ENCODE measurements at regions not wholly inside any gene's neighbourhood (a gene's known extent, or its start where the extent isn't known, plus 50 kb on each side); places are given as distances from the start of the nearest gene placed in this dataset.

GRCh38 chrX:91079342-91080114 lies 355.1 kb upstream of the PABPC5 start:
- TF ChIP-seq USF2 (IDR thresholded peaks at IDR 0.05; ENCODE audit: low read length) (no peak), TCF12 (IDR thresholded peaks at IDR 0.05; ENCODE audit: low read depth, low read length) (no peak), EZH2 (IDR thresholded peaks at IDR 0.05; ENCODE audit: low read depth, low read length, severe bottlenecking) (no peak)
- Histone ChIP-seq H2BK15ac (ENCODE audit: low read length) (no peak overlapping the region), H2BK20ac (ENCODE audit: low read length) (no peak overlapping the region), H3K4me3 (ENCODE audit: extremely low read depth in 1 of 4, insufficient read depth in 2 of 4, low read depth in 3 of 4, low read length in 4 of 4) (no peak overlapping the region), H3K23ac (ENCODE audit: insufficient read length) (no peak overlapping the region), H2BK120ac (replicated peaks; ENCODE audit: low read depth, low read length) (no peak overlapping the region), H2AFZ (ENCODE audit: low read length) (no peak overlapping the region), H3K4me2 (ENCODE audit: insufficient read depth in 1 of 2, low read depth in 2 of 2, low read length in 2 of 2) (no peak overlapping the region), H3K18ac (ENCODE audit: extremely low read depth, low read length) (no peak overlapping the region), H3K56ac (replicated peaks; ENCODE audit: insufficient read length, low read depth, low read length) (no peak overlapping the region), H3K9ac (replicated peaks in 1 of 4; ENCODE audit: extremely low read depth in 1 of 4, low read depth in 3 of 4, low read length in 3 of 4) (no peak overlapping the region), H3K36me3 (ENCODE audit: control insufficient read depth in 2 of 4, insufficient read depth in 4 of 4, low read length in 3 of 4) (no peaks in the 10 kb centered on the region), H3K4ac (replicated peaks; ENCODE audit: insufficient read length, low read depth, low read length) (no peak overlapping the region), H3K79me1 (ENCODE audit: low read depth, low read length) (no peaks in the 10 kb centered on the region), H3K14ac (ENCODE audit: insufficient read length) (no peak overlapping the region), H2BK12ac (ENCODE audit: low read depth, low read length) (no peak overlapping the region), H2BK5ac (ENCODE audit: low read depth, low read length) (no peak overlapping the region), H3K4me1 (replicated peaks in 1 of 4; ENCODE audit: control insufficient read depth in 3 of 4, insufficient read depth in 4 of 4, low read length in 3 of 4) (no peaks in the 10 kb centered on the region), H3K23me2 (ENCODE audit: low read depth, low read length) (no peaks in the 10 kb centered on the region), H4K5ac (ENCODE audit: insufficient read length, low read depth, low read length) (no peak overlapping the region), H4K8ac (ENCODE audit: extremely low read depth, insufficient read depth, low read length) (no peak overlapping the region), H4K20me1 (replicated peaks in 1 of 2; ENCODE audit: control insufficient read depth in 1 of 2, insufficient read depth in 2 of 2, low read length in 2 of 2) (no peaks in the 10 kb centered on the region), H2AK5ac (ENCODE audit: low read depth, low read length) (no peak overlapping the region), H3K27me3 (replicated peaks in 1 of 4; ENCODE audit: control insufficient read depth in 3 of 4, extremely low read depth in 1 of 4, insufficient read depth in 3 of 4, low read length in 3 of 4) (no peaks in the 10 kb centered on the region), H3K79me2 (ENCODE audit: control insufficient read depth in 1 of 2, insufficient read depth in 2 of 2, low read length in 2 of 2) (no peaks in the 10 kb centered on the region), H4K91ac (replicated peaks; ENCODE audit: insufficient read length, low read length) (no peak overlapping the region), H3K27ac (ENCODE audit: low read depth, low read length) (no peak overlapping the region), H3K9me3 (ENCODE audit: insufficient read depth in 2 of 2, low read depth in 1 of 2, low read length in 1 of 2) (peaks cover 5 to 19% of the 10 kb centered on the region in 2 experiments; a peak in 2 of 4 replicates)
- CTCF ChIA-PET (ENCODE audit: partially characterized antibody), result no interaction called here
- POLR2A ChIA-PET (ENCODE audit: partially characterized antibody), result no interaction called here
- 78% methylated on average over 6 of the region's 6 CpGs; no CpG with 5 or more reads in 1 of the 2 experiments for WGBS, 2 experiments (ENCODE audit: extremely low coverage in 1 of 2, insufficient coverage in 1 of 2, insufficient read length in 1 of 2, insufficient replicate concordance in 2 of 2, low coverage in 1 of 2, low lambda C conversion rate in 2 of 2, missing lambda C conversion rate in 1 of 2)
- no peak for FAIRE-seq
- DNase-seq (ENCODE audit: low read depth in 1 of 2, low spot score in 2 of 2), result no peak
